Right lobe of liver (tissue), 6 donors: ENCODE measurements at regions not wholly inside any gene's neighbourhood (a gene's known extent, or its start where the extent isn't known, plus 50 kb on each side); places are given as distances from the start of the nearest gene placed in this dataset.

Experiments used
- ATAC-seq, 4 donors: fragments of 200-7000 bp; cut with Tn5 transposase; one replicate each; pipeline ENCODE4 v1.9.1; 2020; ENCODE audit warnings: mild to moderate bottlenecking in 4 of 4, moderate library complexity in 4 of 4
- DNase-seq, 3 donors: peaks; one replicate each; pipeline ENCODE4 v3.0.0-alpha.2; 2020
- H3K27ac ChIP-seq, 3 donors: fragments of 200-600 bp; one replicate each; pipeline ENCODE4 v1.8.0; 2022
- H3K27me3 ChIP-seq, 2 donors: fragments of 200-600 bp; one replicate each; pipeline ENCODE4 v1.8.0; 2022
- H3K36me3 ChIP-seq, 4 donors: fragments of 200-600 bp; sonication (generic) in 1 of 4; one replicate each; pipeline versions ENCODE4 v1.5.1 to v1.8.0; 2017 to 2022; ENCODE audit warnings: control low read depth in 1 of 4
- H3K4me1 ChIP-seq, 4 donors: fragments of 200-600 bp; sonication (generic) in 1 of 4; one replicate each; pipeline versions ENCODE4 v1.5.1 to v1.8.0; 2017 to 2022; ENCODE audit warnings: control low read depth in 1 of 4
- H3K4me3 ChIP-seq, 3 donors: fragments of 200-600 bp; one replicate each; pipeline ENCODE4 v1.8.0; 2022
- H3K9me3 ChIP-seq, 4 donors: fragments of 200-600 bp; sonication (generic) in 1 of 4; one replicate each; pipeline versions ENCODE4 v1.5.1 to v1.8.0; 2017 to 2022; ENCODE audit warnings: control low read depth in 1 of 4
- POLR2A ChIP-seq: fragments of 450-650 bp; IDR thresholded peaks from one replicate; pipeline ENCODE4 v1.6.1; 2017; ENCODE audit warnings: antibody characterized with exemption, mild to moderate bottlenecking
- WGBS: methylation state at CpG from one replicate; pipeline ENCODE4 v1.1.6; 2018; ENCODE audit warnings: low coverage, low lambda C conversion rate; ENCODE audit not compliant: insufficient coverage; ENCODE audit errors: missing lambda C conversion rate; 5-methylcytosine and 5-hydroxymethylcytosine counted together
- intact Hi-C, 2 donors: fragments of 100-400 bp; cut with DNase I; formaldehyde crosslinking; loops; one replicate each; pipeline versions ENCODE4 v1.11.2 to v1.14.1; 2022
- TF ChIP-seq, protein P1 (sequence below), 4 donors: fragments of 200-600 bp in 3 of 4; fragments of 450-650 bp in 1 of 4; IDR thresholded peaks; one replicate each; pipeline versions ENCODE4 v1.5.1 to v1.8.0; 2016 to 2022; ENCODE audit warnings: antibody characterized with exemption in 4 of 4, mild to moderate bottlenecking in 2 of 4
- donor health status: DM: no; HTN: yes; CAD: no.
- donor health status: DM: no; HTN: no; CAD: no.
- donor health status: DM: no; HTN: no; CAD: no.
- donor health status: DM: no; HTN: yes; CAD: no.
- donor health status: DM: no; HTN: yes; CAD: no.

DNA sequence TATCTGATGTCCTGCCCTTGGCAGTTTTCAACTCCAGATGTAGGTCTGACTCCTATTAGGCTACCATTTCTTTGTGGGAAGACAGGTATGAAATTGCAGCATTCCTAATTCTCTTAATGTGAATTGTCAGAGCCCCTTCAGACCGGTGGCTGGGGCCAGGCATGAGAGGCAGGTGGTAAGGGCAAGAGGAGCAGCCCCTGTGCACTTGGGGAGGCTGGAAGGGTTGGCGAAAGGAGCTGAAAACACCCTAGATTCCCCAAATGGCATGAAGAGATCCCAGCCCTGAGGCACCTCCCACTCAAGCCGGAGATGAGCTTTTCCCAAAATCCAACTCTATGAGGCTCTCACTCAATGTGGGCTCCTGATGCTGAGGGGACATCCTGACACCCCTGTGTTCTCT is 453.2 kb downstream of the NR2F2 start:
- DNase-seq (no peak), ATAC-seq (no peak)
- no CpG with 5 or more reads among the region's 3 CpGs for WGBS
- Histone ChIP-seq H3K27ac (no peak overlapping the region), H3K27me3 (no peaks in the 10 kb centered on the region), H3K4me3 (no peak overlapping the region), H3K36me3 (no peaks in the 10 kb centered on the region), H3K4me1 (no peaks in the 10 kb centered on the region), H3K9me3 (no peaks in the 10 kb centered on the region)
- intact Hi-C loops = no loop called here
- TF ChIP-seq POLR2A = no peak
- TF ChIP-seq, protein P1, sequence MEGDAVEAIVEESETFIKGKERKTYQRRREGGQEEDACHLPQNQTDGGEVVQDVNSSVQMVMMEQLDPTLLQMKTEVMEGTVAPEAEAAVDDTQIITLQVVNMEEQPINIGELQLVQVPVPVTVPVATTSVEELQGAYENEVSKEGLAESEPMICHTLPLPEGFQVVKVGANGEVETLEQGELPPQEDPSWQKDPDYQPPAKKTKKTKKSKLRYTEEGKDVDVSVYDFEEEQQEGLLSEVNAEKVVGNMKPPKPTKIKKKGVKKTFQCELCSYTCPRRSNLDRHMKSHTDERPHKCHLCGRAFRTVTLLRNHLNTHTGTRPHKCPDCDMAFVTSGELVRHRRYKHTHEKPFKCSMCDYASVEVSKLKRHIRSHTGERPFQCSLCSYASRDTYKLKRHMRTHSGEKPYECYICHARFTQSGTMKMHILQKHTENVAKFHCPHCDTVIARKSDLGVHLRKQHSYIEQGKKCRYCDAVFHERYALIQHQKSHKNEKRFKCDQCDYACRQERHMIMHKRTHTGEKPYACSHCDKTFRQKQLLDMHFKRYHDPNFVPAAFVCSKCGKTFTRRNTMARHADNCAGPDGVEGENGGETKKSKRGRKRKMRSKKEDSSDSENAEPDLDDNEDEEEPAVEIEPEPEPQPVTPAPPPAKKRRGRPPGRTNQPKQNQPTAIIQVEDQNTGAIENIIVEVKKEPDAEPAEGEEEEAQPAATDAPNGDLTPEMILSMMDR (IDR thresholded peaks at IDR 0.05) = no peak

DNA sequence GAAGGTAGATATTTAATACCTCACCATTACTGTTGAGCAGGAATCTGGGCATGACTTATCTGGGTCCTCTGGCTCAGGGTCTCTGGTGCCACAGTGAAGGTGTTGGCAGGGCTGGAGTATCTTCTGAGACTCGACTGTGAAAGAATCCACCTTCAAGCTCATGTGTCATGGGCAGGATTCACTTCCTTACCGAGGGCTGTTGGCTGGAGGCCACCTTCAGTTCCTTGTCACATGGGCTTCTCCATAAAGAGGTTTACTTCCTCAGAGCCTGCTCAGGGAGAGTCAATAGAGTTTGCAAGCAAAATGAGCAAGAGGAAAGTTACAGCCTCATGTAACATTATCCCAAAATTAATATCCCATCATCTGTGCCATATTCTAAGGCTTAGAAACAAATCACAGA is 459.5 kb downstream of the NR2F2 start:
- Histone ChIP-seq H3K4me3 (no peak overlapping the region), H3K9me3 (no peaks in the 10 kb centered on the region), H3K27me3 (no peaks in the 10 kb centered on the region), H3K4me1 (no peaks in the 10 kb centered on the region), H3K27ac (no peak overlapping the region), H3K36me3 (no peaks in the 10 kb centered on the region)
- no peak for TF ChIP-seq POLR2A
- TF ChIP-seq, protein P1 (IDR thresholded peaks at IDR 0.05) = no peak
- no peak for DNase-seq
- WGBS = 0% methylated on average over 1 of the region's 2 CpGs
- intact Hi-C loops = no loop called here
- ATAC-seq = peak in 1 of 4 donors; percentile 35

DNA sequence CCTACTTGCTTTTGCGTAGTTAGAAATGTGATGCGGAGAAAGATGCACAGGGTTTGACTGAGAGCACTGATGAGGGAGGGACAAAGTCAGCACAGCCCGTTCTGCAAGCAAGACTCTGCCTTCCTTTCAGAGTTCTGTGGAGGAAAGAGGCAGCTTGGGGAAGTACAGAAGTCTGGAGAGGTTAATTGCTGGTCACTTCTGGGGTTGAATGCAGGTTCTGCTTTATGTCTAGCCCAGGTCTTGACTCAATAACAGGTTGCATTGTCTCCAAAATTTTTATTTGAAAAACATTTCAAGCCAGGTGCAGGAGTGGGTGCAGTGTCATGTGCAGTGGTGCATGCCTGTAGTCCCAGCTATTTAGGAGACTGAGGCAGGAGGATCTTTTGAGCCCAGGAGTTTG is 461.7 kb downstream of the NR2F2 start:
- DNase-seq (no peak), ATAC-seq (no peak)
- no peaks in the 10 kb centered on the region for H3K4me1 ChIP-seq
- no peaks in the 10 kb centered on the region for H3K9me3 ChIP-seq
- WGBS = 65% methylated on average over 3 of the region's 3 CpGs
- intact Hi-C loops = no loop called here
- no peak overlapping the region for H3K27ac ChIP-seq
- no peaks in the 10 kb centered on the region for H3K27me3 ChIP-seq
- no peak overlapping the region for H3K4me3 ChIP-seq
- H3K36me3 ChIP-seq = no peaks in the 10 kb centered on the region
- no peak for TF ChIP-seq POLR2A
- TF ChIP-seq, protein P1 (IDR thresholded peaks at IDR 0.05) = no peak

DNA sequence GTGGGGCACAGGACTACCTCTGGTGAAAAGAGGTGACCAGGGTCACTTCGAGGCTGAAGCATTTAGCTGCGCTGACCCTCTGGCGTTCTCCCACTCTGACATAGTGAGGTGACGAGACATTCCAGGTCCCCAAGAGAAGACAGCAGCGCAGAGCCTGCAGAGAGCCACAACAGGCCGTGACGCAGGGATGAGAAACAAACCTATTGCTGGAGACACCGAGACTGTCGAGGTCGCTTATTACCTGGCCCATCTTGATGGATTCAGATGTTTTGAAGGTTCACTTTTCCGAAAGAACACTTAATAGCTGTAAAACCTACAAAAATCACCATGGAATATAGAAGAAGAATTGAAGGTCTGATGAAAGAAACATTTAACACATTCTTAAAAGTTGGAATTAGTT is 466.3 kb downstream of the NR2F2 start:
- ATAC-seq (no peak), DNase-seq (no peak)
- Histone ChIP-seq H3K27ac (no peak overlapping the region), H3K27me3 (no peaks in the 10 kb centered on the region), H3K36me3 (no peaks in the 10 kb centered on the region), H3K4me1 (no peaks in the 10 kb centered on the region), H3K4me3 (no peak overlapping the region), H3K9me3 (no peaks in the 10 kb centered on the region)
- TF ChIP-seq, protein P1 (IDR thresholded peaks at IDR 0.05) = no peak
- no peak for TF ChIP-seq POLR2A
- 83% methylated on average over 6 of the region's 11 CpGs for WGBS
- intact Hi-C loops = no loop called here

DNA sequence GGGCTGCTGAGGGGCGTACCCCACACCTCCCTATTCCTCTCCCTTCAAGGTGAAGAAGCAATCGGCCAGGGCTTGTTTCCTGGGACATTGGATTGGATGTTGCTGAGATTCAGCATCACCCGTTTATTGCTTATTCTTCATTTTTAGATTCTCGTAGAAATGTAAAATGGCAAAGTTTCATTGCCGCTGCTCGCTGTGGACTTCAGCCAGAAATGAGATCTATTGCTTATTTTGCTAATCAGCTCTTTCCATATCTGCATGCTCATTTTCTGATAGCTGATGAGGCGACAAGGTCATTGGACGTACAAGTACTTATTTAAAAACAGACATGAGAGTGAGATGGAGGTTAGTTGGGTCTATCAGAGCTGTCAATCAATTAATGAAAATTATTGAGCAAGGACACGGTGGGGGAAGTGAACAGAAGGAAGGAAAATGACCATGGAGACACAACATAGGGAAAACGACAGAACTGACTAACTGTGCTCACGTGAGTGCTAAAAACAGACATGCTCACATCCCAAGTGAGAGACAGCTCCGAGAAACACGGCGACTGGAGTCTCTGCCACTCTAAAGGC is 471.2 kb downstream of the NR2F2 start:
- Histone ChIP-seq H3K27me3 (no peaks in the 10 kb centered on the region), H3K27ac (no peak overlapping the region), H3K36me3 (no peaks in the 10 kb centered on the region), H3K9me3 (no peaks in the 10 kb centered on the region), H3K4me3 (no peak overlapping the region), H3K4me1 (no peaks in the 10 kb centered on the region)
- 45% methylated on average over 14 of the region's 14 CpGs for WGBS
- no peak for TF ChIP-seq POLR2A
- TF ChIP-seq, protein P1 (IDR thresholded peaks at IDR 0.05) = no peak
- ATAC-seq (no peak), DNase-seq (no peak)
- intact Hi-C loops = no loop called here
